ENCODE measurements at regions not wholly inside any gene's neighbourhood (a gene's known extent, or its start where the extent isn't known, plus 50 kb on each side); places are given as distances from the start of the nearest gene placed in this dataset.

- Histone ChIP-seq H3K4me1 (no peaks in the 10 kb centered on the region), H3K4me3 (no peak overlapping the region), H3K27ac (no peak overlapping the region), H3K9me3 (no peaks in the 10 kb centered on the region), H3K27me3 (no peaks in the 10 kb centered on the region), H3K36me3 (ENCODE audit: low read depth, missing control alignments) (no peaks in the 10 kb centered on the region)
- DNase-seq: no peak
- no peak for TF ChIP-seq POLR2A (IDR thresholded peaks at IDR 0.05)
- intact Hi-C loops (cut with DNase I; ENCODE audit: low total_unique reads): no loop called here
- 97 to 98% methylated on average over 2 of the region's 2 CpGs for whole genome bisulfite sequencing, 2 donors
Observed at GRCh38 chr11:115081972-115082371, 403.6 kb downstream of the NXPE2 start.

GRCh38 chr11:115083144-115083806, 404.9 kb downstream of the NXPE2 start:
- DNase-seq: no peak
- Histone ChIP-seq H3K36me3 (ENCODE audit: low read depth, missing control alignments) (no peaks in the 10 kb centered on the region), H3K27me3 (no peaks in the 10 kb centered on the region), H3K4me3 (no peak overlapping the region), H3K27ac (no peak overlapping the region), H3K4me1 (no peaks in the 10 kb centered on the region), H3K9me3 (no peaks in the 10 kb centered on the region)
- intact Hi-C loops (cut with DNase I; ENCODE audit: low total_unique reads): no loop called here
- 68 to 78% methylated on average over 13 of the region's 13 CpGs for WGBS, 2 donors
- TF ChIP-seq CTCF (IDR thresholded peaks at IDR 0.05) (no peak), POLR2A (IDR thresholded peaks at IDR 0.05) (no peak)

- H3K36me3 ChIP-seq (ENCODE audit: low read depth, missing control alignments): no peaks in the 10 kb centered on the region
- H3K4me1 ChIP-seq: no peaks in the 10 kb centered on the region
- intact Hi-C loops (cut with DNase I; ENCODE audit: low total_unique reads): no loop called here
- H3K27me3 ChIP-seq: no peaks in the 10 kb centered on the region
- H3K4me3 ChIP-seq: no peak overlapping the region
- 71 to 84% methylated on average over 4 of the region's 4 CpGs for WGBS, 2 donors
- no peak for TF ChIP-seq POLR2A (IDR thresholded peaks at IDR 0.05)
- TF ChIP-seq CTCF (IDR thresholded peaks at IDR 0.05): no peak
- DNase-seq: no peak
- no peak overlapping the region for H3K27ac ChIP-seq
- H3K9me3 ChIP-seq: no peaks in the 10 kb centered on the region
Observed at GRCh38 chr11:115084231-115084630, 405.9 kb downstream of the NXPE2 start.

- Histone ChIP-seq H3K9me3 (no peaks in the 10 kb centered on the region), H3K36me3 (ENCODE audit: low read depth, missing control alignments) (no peaks in the 10 kb centered on the region), H3K27ac (no peak overlapping the region), H3K27me3 (no peaks in the 10 kb centered on the region), H3K4me1 (no peaks in the 10 kb centered on the region), H3K4me3 (no peak overlapping the region)
- 49 to 54% methylated on average over 5 of the region's 5 CpGs for WGBS, 2 donors
- intact Hi-C loops (cut with DNase I; ENCODE audit: low total_unique reads): no loop called here
- DNase-seq: no peak
- TF ChIP-seq CTCF (IDR thresholded peaks at IDR 0.05) (no peak), POLR2A (IDR thresholded peaks at IDR 0.05) (no peak)
Observed at GRCh38 chr11:115085461-115086210, 407.3 kb downstream of the NXPE2 start.

GRCh38 chr11:115087791-115088190, 409.5 kb downstream of the NXPE2 start:
- Histone ChIP-seq H3K4me1 (no peaks in the 10 kb centered on the region), H3K36me3 (ENCODE audit: low read depth, missing control alignments) (no peaks in the 10 kb centered on the region), H3K4me3 (no peak overlapping the region), H3K9me3 (no peaks in the 10 kb centered on the region), H3K27ac (no peak overlapping the region), H3K27me3 (no peaks in the 10 kb centered on the region)
- intact Hi-C loops (cut with DNase I; ENCODE audit: low total_unique reads): no loop called here
- WGBS, 2 donors: 92 to 93% methylated on average over 2 of the region's 2 CpGs
- no peak for DNase-seq
- TF ChIP-seq CTCF (IDR thresholded peaks at IDR 0.05): no peak
- TF ChIP-seq POLR2A (IDR thresholded peaks at IDR 0.05): no peak

All from testis (tissue), 2 donors.